ENCODE measurements at regions not wholly inside any gene's neighbourhood (a gene's known extent, or its start where the extent isn't known, plus 50 kb on each side); places are given as distances from the start of the nearest gene placed in this dataset.

DNA sequence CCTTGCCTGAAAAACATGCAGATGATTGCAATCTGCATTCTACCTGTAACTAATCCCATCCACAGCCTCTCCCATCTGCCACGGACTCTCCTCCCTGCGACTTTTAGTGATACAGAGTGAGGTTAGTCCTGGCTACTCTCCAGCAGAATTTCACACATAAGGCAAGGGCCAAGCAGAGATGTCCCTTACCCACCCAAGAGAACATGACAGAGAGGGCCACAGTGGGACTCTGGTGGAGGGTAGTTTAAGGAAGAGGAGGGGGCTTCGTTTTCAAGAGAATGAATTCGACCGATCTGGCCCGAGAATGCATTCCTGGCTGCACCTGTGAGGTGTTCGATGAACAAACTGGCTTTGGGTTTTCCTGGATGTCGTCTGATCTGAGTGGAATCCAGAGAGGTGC is 87.5 kb upstream of the SIM2 start:
- TF ChIP-seq, protein P1, sequence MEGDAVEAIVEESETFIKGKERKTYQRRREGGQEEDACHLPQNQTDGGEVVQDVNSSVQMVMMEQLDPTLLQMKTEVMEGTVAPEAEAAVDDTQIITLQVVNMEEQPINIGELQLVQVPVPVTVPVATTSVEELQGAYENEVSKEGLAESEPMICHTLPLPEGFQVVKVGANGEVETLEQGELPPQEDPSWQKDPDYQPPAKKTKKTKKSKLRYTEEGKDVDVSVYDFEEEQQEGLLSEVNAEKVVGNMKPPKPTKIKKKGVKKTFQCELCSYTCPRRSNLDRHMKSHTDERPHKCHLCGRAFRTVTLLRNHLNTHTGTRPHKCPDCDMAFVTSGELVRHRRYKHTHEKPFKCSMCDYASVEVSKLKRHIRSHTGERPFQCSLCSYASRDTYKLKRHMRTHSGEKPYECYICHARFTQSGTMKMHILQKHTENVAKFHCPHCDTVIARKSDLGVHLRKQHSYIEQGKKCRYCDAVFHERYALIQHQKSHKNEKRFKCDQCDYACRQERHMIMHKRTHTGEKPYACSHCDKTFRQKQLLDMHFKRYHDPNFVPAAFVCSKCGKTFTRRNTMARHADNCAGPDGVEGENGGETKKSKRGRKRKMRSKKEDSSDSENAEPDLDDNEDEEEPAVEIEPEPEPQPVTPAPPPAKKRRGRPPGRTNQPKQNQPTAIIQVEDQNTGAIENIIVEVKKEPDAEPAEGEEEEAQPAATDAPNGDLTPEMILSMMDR (IDR thresholded peaks at IDR 0.05; ENCODE audit: low read depth, low read length) = no peak
- TF ChIP-seq EZH2phosphoT487 (IDR thresholded peaks at IDR 0.05; ENCODE audit: low read depth) = no peak
